NCI-H2227 treated with DMSO at 0.1 percent for 48 hours (cell line): ENCODE measurements at regions not wholly inside any gene's neighbourhood (a gene's known extent, or its start where the extent isn't known, plus 50 kb on each side); places are given as distances from the start of the nearest gene placed in this dataset.

ENCODE experiments used
- DNase-seq: peaks from one replicate; lab custom pipeline; 2025; lab: John Stamatoyannopoulos, UW

- DNase-seq: no peak
These were observed 1490.7 kb downstream of the TBC1D22A start for GRCh38 chr22:48253136-48253535.

GRCh38 chr22:48251629-48252028, 1489.2 kb downstream of the TBC1D22A start:
- DNase-seq: no peak

- DNase-seq: no peak
These were observed 1488.6 kb downstream of the TBC1D22A start for GRCh38 chr22:48250937-48251530.

- DNase-seq: no peak
These were observed 1487.9 kb downstream of the TBC1D22A start for GRCh38 chr22:48250286-48250895.

DNA sequence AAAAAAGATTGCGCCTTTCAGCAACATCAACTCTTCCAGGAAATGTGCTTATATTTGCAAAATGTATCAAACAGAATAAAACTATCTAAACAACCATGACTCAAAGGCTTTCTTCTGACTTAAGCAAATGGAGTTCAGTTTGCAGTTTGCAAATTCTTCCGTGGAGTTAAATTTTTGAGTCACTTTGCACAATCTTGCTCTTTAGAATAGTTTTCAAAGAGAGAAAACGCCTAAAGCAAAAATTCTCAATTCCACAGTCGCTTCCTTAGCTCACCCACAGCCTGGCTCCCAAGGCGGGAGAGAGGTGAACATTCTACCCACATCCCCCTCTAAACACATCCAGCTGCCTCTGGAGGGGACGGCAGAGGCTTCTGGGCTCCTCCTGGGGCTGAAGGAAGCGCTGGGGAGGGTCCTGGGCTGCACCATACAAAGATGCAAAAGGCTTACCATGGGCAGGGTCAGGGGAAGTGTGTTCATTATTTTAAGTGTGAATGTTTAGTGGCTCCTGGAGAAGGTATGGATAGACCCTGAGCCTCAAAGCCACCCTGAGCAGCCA, 1487.3 kb downstream of the TBC1D22A start:
- DNase-seq: no peak

- no peak for DNase-seq
These were observed 1486.5 kb downstream of the TBC1D22A start for GRCh38 chr22:48248901-48249455.

DNA sequence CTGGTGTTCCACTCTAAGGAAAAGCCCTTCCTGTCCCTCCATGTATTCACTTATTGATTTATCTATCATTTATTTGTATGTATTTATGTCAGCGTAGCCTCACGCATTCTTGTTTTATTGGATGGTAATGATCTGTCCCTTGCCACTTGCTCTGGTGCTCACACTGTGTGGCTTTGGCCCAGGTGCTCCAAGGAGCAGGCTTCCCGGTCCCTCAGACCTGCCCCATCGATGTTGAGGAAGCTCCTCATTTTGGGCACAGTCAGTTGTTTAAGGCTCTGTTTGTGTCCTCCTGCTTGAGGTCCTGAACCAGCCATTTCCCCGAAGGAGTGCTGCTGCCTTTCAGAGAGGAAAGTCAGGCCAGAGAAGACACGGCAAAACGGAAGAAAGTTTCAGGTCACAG, 1485.4 kb downstream of the TBC1D22A start:
- DNase-seq: no peak

DNA sequence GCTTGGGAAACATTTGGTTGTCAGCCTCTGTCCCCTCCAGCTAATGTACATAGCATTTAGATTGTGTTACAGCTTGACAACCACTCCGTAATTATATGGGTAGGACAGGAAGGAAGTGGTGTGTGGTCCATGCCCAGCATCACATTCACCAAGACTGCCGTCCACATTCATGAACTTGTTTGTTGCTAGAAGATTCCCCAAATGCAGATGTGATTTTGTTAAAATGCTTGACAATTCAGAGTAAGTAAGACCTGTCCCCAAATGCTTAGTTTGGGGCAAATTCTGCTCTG, 1482.7 kb downstream of the TBC1D22A start:
- DNase-seq: no peak

DNA sequence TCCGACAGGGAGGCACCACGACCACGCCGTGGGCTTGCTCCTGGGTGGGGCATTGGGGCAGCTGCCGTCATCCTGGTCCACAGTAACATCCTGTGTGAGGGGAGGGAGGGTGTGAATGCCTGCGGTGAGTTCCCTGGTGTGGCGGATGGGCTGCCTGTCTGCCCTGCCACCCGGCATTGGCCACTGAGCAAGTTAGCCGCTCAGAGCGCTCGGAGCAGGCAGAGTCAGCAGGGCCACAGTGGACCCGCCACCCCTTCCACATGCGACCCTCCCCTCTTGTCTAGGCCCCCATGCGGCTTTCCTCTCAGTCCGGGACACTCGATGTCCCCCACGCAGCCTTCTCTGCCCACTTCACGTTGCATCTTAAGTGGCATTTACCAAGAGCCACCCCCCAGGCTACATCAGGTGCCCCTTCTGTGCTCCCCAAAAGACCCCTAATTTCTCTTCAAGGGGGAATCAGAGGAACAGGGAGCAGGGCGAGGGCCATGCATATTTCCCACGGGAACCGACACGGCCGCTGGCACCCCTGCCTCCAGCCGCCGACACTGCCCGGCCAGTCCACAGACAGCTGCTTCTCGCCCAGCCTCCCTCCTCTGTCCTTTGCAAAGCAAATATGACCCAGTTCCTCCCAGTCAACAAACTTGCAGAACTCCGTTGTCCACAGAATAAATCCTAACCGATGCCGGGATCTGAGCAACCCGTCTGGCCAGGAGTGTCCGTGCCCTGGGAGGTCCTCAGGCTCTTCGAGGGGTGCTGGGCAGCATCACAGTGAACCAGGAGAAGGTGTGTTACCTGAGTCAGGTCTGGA, 1482.1 kb downstream of the TBC1D22A start:
- no peak for DNase-seq

DNA sequence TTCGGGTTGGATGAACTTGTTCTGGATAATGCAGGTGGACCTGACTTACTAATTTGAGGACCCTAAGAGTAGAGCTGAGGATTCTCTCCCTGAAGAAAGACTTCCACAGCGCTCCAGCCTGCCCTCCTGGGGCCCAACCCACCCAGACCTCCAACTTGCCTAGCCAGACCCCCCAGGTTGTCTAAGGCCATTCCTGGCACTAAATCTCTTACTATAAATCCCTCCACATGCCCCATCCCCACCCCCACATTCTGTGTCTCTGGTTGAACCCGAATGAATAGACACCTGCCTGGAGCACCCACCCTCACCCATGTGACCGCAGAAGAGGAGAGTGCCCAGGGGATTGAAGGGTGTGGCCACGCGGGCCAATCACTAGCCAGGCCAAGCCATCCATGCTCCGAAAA, 1480.0 kb downstream of the TBC1D22A start:
- no peak for DNase-seq

DNA sequence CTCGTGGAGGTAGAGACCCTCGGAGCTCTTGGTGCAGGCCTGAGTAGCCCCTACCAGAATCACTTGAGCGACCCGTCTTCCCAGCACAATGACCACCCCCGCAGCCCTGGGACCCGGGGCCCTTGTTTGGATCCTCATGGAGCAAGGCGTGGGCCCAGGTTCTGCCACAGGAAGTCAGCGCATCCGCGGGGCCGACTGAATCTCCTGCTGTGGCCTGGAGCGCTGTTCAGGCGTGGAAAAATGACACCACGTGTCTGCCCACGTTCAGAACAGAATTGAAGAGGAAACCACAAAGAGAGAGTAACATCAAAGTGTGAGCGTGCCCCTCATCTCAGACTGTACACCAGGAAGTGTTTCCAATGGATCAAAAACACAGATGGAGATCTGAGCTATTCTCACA, 1479.2 kb downstream of the TBC1D22A start:
- DNase-seq: no peak

- no peak for DNase-seq
These were observed 1478.4 kb downstream of the TBC1D22A start for GRCh38 chr22:48240935-48241230.

- no peak for DNase-seq
These were observed 1477.9 kb downstream of the TBC1D22A start for GRCh38 chr22:48240148-48240934.

DNA sequence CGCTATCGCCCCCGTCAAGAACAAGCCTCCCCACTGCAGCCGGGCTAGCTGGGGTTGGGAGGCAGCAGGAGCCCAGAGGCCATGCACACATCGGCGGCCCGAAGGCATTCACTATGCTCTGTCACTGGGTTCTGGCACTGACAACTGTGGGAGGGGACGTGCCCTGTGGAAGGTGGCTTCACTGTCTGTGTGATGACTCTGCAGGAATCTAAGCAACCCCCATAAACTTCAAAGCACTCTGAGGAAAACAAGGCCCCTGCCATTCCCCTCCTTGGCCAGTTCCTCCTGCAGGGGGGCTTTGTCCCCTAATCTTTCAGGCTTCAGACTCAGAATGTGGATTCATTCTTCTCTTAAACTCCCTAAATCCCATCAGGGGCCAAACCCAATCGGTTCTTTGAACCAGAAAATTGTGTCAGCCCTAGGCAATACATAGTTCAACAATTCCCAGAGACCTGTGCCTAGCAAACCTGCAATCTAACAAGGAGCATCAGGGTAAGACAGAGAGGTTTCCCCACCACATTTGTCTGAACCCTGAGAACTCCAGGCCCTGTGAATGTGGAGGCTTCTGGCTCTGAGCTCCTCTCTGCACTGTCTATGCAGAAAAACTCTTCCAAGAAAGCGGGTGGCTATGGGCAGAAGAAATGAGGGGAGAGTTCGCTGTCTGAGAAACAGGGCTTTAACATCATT, 1477.2 kb downstream of the TBC1D22A start:
- DNase-seq: no peak

GRCh38 chr22:48238966-48239365, 1476.5 kb downstream of the TBC1D22A start:
- DNase-seq: no peak

DNA sequence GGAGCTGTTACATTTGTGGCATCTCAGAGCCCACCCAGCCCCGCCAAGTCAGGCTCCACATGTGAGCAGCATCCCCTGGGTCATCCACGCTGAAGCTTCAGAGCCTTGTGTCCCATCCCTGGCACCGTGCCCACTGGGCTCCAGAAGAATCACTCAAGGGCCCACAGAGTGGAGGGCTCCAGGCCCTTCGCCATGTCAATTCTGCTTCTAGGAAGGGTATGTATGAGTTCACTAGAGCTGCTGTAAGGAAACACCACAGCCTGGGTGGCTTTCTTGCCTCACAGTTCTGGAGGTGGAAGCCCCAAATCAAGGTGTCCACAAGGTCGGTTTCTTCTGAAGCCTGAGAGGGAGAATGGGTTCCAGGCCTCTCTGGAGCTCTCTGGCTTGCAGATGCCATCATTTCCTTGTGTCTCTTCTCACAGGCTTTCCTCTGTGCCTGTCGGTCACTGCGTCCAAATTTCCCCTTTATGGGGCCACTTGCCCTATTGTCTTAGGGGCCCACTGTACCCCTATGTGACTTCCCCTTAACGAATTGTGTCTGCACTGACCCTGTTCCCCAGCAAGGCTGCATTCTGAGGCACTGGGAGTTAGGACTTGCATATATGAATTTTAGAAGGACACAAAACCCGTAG, 1476.0 kb downstream of the TBC1D22A start:
- no peak for DNase-seq

DNA sequence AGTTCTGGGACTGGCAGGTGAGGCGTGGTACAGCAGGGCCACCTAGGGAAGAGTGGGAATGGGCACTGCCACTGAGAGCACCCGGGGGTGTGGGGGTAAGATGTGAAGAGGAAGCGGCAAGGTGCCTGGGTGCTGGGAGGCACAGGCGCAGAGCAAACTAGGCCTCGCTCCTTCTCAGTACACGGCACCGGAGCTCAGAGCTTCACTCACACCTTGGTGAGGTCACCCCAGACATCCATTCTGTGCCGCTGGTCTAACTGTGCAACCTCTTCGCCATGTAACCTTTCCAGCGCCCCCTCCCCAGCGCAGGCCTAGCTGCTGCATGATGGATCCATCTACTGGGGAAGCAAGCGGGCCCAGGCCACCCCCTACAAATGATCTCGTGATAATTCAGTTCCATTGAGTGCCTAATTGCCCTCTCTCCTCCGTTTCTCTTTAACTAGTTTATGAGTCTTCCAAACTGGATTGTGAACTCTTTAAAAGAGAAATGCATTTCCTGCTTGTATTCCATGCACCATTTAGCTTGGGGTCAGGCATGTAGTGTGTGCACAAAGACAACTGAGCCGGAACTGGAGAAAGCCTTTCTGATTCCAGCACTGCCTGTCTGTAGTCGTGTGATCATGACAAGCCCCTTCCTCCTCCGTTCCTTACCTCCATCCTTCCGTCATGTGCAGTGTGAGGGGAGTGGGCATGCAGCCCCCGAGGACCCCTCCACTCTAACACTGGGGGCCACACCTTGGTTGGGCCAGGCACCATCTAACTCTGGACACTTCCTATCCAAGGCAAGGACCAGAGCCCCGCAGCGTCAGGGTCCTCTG, 1475.2 kb downstream of the TBC1D22A start:
- DNase-seq: no peak

GRCh38 chr22:48236261-48236660, 1473.8 kb downstream of the TBC1D22A start:
- DNase-seq: no peak

- no peak for DNase-seq
These were observed 1473.3 kb downstream of the TBC1D22A start for GRCh38 chr22:48235744-48236143.

DNA sequence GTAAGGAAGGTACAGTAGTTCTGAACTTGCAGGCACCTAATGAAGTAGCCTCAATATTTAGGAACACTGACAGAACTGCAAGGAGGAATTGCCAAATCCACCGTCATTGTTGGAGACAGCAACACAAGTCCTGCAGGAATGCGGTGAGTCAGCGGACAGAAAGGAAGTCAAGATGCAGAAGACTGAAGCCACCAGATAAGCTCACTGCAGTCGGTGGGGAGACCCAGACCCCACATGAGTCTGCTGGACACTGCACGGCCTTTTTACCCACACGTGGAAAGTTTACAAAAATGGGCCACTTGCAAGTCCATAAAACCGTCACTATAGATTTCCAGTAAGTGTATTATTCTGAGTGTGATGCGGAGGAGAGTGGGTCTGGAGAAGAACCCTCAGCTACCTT, 1471.6 kb downstream of the TBC1D22A start:
- no peak for DNase-seq
